ENCODE measurements at regions not wholly inside any gene's neighbourhood (a gene's known extent, or its start where the extent isn't known, plus 50 kb on each side); places are given as distances from the start of the nearest gene placed in this dataset.

DNA sequence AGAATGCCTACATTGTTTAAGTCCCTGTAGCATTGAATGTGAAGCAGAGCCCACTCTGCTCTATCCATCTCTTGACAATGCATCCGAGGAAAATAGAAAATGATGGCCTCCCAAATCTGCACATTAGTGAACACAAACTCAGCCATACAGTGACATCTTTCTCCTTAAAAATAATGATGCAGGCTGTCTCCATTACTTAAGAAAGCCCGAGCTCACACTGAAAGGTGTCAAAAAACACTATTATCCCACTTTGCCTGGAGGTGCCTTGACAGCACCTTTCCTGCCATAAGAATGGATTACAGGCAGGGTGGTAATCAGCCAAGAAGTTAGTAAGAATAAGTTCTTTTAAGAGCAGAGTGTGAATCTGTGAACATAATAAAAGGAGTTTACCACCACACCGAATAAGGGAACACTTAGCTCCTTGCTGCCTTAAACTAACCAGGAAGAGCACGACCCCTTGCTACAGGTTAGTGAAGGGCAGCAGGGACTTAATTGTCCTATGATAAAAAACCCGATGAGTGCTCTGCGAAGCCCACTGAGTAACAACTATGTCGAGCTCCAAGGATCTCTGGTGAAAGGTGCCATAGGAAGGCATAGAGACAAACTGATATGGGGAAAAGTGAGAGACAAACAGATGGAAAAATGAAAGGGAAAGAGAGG is 123.2 kb upstream of the TUSC7 start:
- DNase-seq (ENCODE audit: low spot score) (no peak), FAIRE-seq (no peak), ATAC-seq (no peak)
- BruUV-seq (replicated peaks) = no TSS peak
- Histone ChIP-seq H3K4me2 (ENCODE audit: low read depth, low read length) (no peak overlapping the region), H3K4me1 (ENCODE audit: insufficient read depth, low read length) (no peaks in the 10 kb centered on the region), H3K9me3 (ENCODE audit: low read length) (no peaks in the 10 kb centered on the region), H3K27ac (ENCODE audit: extremely low read length, insufficient read depth, low read length) (no peak overlapping the region), H3K4me3 (replicated peaks in 1 of 3; ENCODE audit: insufficient read depth in 1 of 3, low read depth in 2 of 3, low read length in 3 of 3) (no peak overlapping the region), H3K79me2 (ENCODE audit: insufficient read depth, low read length) (no peaks in the 10 kb centered on the region), H3K36me3 (replicated peaks in 1 of 2; ENCODE audit: control insufficient read depth in 1 of 2, insufficient read depth in 2 of 2, low read length in 2 of 2) (no peaks in the 10 kb centered on the region), H3K27me3 (ENCODE audit: control insufficient read depth in 1 of 2, insufficient read depth in 2 of 2, low read length in 2 of 2) (no peaks in the 10 kb centered on the region), H3K9ac (ENCODE audit: insufficient read depth, low read depth, low read length) (no peak overlapping the region), H2AFZ (ENCODE audit: low read length) (no peak overlapping the region), H4K20me1 (ENCODE audit: insufficient read depth, low read length) (no peaks in the 10 kb centered on the region)
- ChIA-PET POLR2A (no interaction called here), CTCF (ENCODE audit: low intra/inter-chr PET ratio, low total read pairs) (no interaction called here)
- TF ChIP-seq, protein P1, sequence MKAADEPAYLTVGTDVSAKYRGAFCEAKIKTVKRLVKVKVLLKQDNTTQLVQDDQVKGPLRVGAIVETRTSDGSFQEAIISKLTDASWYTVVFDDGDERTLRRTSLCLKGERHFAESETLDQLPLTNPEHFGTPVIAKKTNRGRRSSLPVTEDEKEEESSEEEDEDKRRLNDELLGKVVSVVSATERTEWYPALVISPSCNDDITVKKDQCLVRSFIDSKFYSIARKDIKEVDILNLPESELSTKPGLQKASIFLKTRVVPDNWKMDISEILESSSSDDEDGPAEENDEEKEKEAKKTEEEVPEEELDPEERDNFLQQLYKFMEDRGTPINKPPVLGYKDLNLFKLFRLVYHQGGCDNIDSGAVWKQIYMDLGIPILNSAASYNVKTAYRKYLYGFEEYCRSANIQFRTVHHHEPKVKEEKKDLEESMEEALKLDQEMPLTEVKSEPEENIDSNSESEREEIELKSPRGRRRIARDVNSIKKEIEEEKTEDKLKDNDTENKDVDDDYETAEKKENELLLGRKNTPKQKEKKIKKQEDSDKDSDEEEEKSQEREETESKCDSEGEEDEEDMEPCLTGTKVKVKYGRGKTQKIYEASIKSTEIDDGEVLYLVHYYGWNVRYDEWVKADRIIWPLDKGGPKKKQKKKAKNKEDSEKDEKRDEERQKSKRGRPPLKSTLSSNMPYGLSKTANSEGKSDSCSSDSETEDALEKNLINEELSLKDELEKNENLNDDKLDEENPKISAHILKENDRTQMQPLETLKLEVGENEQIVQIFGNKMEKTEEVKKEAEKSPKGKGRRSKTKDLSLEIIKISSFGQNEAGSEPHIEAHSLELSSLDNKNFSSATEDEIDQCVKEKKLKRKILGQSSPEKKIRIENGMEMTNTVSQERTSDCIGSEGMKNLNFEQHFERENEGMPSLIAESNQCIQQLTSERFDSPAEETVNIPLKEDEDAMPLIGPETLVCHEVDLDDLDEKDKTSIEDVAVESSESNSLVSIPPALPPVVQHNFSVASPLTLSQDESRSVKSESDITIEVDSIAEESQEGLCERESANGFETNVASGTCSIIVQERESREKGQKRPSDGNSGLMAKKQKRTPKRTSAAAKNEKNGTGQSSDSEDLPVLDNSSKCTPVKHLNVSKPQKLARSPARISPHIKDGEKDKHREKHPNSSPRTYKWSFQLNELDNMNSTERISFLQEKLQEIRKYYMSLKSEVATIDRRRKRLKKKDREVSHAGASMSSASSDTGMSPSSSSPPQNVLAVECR (CRISPR knock-in tag; IDR thresholded peaks at IDR 0.05; ENCODE audit: borderline replicate concordance) = no peak
- TF ChIP-seq ZNF205 (CRISPR knock-in tag; IDR thresholded peaks at IDR 0.05) (no peak), FOXA3 (CRISPR knock-in tag; IDR thresholded peaks at IDR 0.05) (no peak), FOXM1 (CRISPR knock-in tag; IDR thresholded peaks at IDR 0.05) (no peak)
- in situ Hi-C loops (cut with HindIII; ENCODE audit: extremely low pct_ligation_motif_present, low pct_unique_long_range_greater_than_20kb) = no loop called here
- intact Hi-C loops (cut with micrococcal nuclease; ENCODE audit: unreplicated experiment) = no loop called here
- WGBS (ENCODE audit: low lambda C conversion rate) = 6% methylated on average over 7 of the region's 7 CpGs

DNA sequence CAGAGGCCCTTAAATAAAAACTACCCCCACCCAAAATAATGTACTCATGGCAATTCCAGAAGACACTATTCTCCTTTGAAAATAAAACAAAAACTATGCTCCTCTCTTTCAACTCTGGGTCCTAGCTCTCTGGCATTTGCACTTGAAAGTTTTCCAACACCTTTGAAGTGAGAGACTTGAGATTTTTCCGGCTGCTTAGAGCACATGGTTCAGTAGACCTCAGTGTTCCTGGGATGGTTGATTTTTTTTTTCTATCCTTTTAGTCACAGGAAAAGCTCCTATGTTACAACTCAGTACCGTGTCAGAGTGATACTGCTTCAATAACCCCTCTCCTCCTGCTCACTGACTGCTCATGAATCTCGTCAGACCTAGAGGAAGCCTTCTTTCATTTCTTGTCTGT is 118.3 kb upstream of the TUSC7 start:
- no peaks in the 10 kb centered on the region for H4K20me1 ChIP-seq (ENCODE audit: insufficient read depth, low read length)
- FAIRE-seq (no peak), ATAC-seq (no peak), DNase-seq (ENCODE audit: low spot score) (no peak)
- BruUV-seq (replicated peaks) = no TSS peak
- no peak overlapping the region for H3K4me3 ChIP-seq (replicated peaks in 1 of 3; ENCODE audit: insufficient read depth in 1 of 3, low read depth in 2 of 3, low read length in 3 of 3)
- WGBS (ENCODE audit: low lambda C conversion rate) = 2% methylated on average over 3 of the region's 3 CpGs
- no peaks in the 10 kb centered on the region for H3K36me3 ChIP-seq (replicated peaks in 1 of 2; ENCODE audit: control insufficient read depth in 1 of 2, insufficient read depth in 2 of 2, low read length in 2 of 2)
- CTCF ChIA-PET (ENCODE audit: low intra/inter-chr PET ratio, low total read pairs) = no interaction called here
- no peak overlapping the region for H3K27ac ChIP-seq (ENCODE audit: extremely low read length, insufficient read depth, low read length)
- H3K4me2 ChIP-seq (ENCODE audit: low read depth, low read length) = no peak overlapping the region
- H3K9me3 ChIP-seq (ENCODE audit: low read length) = no peaks in the 10 kb centered on the region
- no peaks in the 10 kb centered on the region for H3K4me1 ChIP-seq (ENCODE audit: insufficient read depth, low read length)
- TF ChIP-seq KLF11 (CRISPR knock-in tag; IDR thresholded peaks at IDR 0.05) = no peak
- TF ChIP-seq ZBTB7A (CRISPR knock-in tag; IDR thresholded peaks at IDR 0.05) = no peak
- no peak for TF ChIP-seq ZNF512B (CRISPR knock-in tag; IDR thresholded peaks at IDR 0.05; ENCODE audit: borderline replicate concordance)
- TF ChIP-seq, protein P2, sequence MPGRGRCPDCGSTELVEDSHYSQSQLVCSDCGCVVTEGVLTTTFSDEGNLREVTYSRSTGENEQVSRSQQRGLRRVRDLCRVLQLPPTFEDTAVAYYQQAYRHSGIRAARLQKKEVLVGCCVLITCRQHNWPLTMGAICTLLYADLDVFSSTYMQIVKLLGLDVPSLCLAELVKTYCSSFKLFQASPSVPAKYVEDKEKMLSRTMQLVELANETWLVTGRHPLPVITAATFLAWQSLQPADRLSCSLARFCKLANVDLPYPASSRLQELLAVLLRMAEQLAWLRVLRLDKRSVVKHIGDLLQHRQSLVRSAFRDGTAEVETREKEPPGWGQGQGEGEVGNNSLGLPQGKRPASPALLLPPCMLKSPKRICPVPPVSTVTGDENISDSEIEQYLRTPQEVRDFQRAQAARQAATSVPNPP (CRISPR knock-in tag; IDR thresholded peaks at IDR 0.05) = no peak
- TF ChIP-seq TCF7L2 (IDR thresholded peaks at IDR 0.05; ENCODE audit: low read depth, low read length) = no peak
- intact Hi-C loops (cut with micrococcal nuclease; ENCODE audit: unreplicated experiment) (no loop called here), in situ Hi-C loops (cut with HindIII; ENCODE audit: extremely low pct_ligation_motif_present, low pct_unique_long_range_greater_than_20kb) (no loop called here)
- no peak overlapping the region for H3K9ac ChIP-seq (ENCODE audit: insufficient read depth, low read depth, low read length)
- POLR2A ChIA-PET = no interaction called here
- H2AFZ ChIP-seq (ENCODE audit: low read length) = no peak overlapping the region
- H3K79me2 ChIP-seq (ENCODE audit: insufficient read depth, low read length) = no peaks in the 10 kb centered on the region
- H3K27me3 ChIP-seq (ENCODE audit: control insufficient read depth in 1 of 2, insufficient read depth in 2 of 2, low read length in 2 of 2) = no peaks in the 10 kb centered on the region
